ENCODE measurements at regions not wholly inside any gene's neighbourhood (a gene's known extent, or its start where the extent isn't known, plus 50 kb on each side); places are given as distances from the start of the nearest gene placed in this dataset.

DNA sequence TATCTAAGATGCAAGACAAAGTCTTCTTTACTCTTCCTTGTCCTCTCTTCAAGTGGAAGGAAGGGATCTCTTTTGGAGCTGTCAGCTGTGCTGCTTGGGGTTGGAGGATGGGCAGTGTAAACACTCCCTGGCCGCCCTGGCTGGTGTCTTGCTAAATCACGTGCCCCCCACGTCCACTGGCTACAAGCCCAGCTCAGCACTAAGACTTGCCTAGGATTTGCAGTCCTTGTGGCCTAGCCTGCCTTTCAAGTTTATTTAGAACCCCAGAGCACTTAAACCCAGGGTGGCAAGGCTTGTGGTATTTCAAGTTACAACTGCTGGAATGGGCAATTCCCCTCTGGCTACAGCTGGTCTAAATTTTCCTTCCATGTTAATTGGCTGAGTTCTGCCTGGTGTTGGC is 272.4 kb upstream of the MYO3A start:
- DNase-seq, result no peak

DNA sequence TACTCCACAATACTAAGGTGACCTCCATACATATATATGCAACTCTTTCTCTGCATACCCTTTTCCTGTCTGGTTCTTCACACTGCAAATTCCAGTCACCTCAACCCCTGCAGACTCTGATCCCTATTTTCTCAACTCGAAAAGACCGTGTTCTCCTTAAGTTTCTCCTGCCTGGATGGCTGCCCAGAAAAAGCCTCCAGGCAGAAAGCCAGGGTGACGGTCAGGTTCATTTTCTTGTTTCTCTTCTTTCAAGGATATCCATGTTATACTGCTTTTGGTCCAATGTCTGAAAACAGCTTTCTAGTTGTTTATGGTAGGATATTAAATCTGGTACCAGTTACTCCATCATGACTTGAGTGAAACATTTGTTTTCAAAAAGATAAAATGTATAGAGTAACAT is 267.8 kb upstream of the MYO3A start:
- DNase-seq, result no peak

DNA sequence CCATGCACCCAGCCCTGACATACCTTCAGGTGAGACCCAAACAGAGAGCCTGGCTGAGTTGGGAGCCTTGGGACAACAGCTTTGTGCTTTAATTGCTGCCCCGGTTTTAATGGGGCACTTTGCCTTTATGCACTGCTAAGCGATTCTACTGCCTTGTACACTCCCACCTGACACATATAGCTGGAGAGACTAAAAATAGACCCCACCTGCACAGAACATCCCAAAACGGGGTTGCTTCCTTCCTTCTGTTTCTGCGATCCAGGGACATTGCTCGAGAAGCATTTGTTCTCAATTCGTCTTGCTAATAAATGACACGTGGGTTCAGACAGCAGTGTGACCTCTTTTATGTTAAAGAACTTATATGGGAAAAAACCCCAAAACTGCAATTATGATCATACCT is 258.8 kb upstream of the MYO3A start:
- no peak for DNase-seq

DNA sequence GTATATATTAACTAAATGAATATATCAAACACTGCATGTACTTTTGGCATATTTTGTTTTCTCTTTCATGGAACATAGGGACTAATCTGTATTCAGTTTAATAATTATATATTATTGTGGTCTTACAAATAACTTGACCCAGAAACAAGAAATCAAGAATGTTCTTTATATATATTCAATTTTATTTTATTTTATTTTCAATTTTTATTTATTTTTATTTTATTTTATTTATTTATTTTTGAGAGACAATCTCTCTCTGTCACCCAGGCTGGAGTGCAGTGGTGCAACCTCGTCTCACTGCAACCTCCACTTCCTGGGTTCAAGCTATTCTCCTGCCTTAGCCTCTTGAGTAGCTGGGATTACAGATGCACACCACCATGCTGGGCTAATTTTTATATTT is 258.4 kb upstream of the MYO3A start:
- no peak for DNase-seq

DNA sequence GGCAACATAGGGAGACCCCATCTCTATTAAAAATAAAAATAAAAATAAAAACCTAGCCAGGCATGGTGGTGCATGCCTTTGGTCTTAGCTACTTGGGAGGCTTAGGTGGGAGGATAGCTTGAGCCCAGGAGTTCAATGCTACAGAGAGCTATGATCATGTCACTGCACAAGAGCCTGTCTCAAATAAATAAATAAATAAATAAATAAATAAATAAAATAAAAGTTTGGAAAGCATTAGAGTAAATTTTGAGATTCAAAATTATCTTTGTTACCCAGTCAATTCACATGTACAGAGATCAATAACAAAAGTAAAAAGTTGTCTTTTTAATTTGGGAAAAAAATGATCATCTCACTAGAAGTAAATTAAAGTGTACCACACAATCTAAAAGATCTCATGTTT is 255.8 kb upstream of the MYO3A start:
- DNase-seq, result no peak

DNA sequence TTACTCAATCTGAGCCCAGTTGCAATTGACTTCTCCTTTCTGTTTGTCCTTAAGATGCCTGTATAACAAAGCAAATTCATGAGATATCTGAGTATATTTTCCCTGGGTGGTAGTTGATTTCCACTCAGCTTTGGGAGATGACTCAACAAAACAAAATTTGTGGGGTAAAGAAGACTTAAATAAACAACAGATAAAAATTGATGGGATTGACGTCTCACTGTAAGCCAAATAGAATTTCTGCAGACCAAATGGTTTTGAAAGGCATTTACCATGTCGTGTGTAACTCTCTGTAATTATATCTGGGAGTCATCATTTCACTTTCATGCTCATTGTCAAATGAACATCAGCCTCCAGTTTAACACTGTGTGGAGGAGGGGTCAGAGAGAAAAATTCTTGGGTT is 255.4 kb upstream of the MYO3A start:
- DNase-seq, result no peak

DNA sequence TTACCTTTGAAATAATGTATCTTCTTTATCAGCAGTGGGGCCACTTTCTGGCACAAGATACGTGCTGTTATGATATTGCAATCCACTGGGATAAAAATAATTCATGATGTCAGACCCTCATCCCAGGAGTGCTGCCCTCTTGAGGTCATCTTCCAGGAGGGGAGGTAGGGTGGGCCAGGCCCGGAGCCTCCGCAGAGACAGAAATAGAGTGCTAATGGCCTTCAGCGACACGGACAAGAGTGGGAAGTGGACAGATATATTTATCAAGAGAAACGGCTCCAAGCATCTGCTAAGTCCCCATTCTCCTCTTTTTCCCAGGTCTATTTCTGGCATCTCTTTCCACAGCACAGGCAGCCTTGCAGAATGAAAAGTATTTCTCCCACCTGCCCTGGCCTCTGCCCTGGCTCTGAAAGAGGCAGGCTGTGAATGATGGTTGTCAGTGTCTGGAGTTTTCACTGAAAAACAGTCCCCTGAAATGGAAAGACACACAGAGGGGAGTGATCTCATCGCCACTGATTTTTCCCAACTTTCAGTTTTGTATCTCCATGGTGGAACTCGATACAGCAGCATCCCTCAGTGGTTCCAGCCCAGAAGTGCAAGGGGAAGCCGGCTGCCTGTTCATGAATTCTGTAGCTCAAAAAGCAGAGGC is 251.7 kb upstream of the MYO3A start:
- DNase-seq, result peak; percentile 56

DNA sequence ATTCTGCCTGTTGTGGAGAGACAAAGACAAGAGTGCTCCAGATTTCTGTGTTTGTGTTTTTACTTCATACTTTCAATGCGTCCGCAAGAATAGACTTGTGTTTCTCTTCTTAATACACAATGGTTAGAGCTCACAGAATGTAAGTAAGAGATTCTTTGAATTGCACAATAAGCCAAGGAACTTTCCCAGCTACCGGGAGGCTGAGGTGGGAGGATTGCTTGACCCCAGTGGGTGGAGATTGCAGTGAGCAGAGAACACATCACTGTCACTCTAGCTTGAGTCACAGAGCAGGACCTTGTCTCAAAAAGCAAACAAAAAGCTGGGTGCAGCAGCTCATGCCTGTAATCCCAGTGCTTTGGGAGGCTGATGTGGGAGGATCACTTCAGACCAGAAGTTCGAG is 250.7 kb upstream of the MYO3A start:
- DNase-seq, result no peak

DNA sequence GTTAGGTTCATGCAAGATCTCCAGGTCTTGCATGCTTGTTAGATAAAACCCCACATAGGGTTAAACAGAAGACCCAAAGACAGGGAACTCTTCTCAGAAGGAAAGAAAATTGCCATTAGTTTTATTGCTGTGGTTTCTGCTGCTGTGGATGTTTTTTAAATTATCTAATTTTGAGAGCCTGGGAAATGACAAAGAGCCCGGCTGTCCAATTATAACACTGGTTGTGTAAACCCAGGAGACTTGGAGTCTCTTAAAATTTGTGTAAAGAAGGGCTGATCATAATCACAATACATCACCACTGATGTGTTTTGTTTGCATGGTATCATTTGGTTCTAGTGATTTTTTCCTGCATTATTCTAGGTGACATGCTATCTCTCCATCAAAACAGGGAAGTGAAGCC is 246.5 kb upstream of the MYO3A start:
- DNase-seq, result no peak

DNA sequence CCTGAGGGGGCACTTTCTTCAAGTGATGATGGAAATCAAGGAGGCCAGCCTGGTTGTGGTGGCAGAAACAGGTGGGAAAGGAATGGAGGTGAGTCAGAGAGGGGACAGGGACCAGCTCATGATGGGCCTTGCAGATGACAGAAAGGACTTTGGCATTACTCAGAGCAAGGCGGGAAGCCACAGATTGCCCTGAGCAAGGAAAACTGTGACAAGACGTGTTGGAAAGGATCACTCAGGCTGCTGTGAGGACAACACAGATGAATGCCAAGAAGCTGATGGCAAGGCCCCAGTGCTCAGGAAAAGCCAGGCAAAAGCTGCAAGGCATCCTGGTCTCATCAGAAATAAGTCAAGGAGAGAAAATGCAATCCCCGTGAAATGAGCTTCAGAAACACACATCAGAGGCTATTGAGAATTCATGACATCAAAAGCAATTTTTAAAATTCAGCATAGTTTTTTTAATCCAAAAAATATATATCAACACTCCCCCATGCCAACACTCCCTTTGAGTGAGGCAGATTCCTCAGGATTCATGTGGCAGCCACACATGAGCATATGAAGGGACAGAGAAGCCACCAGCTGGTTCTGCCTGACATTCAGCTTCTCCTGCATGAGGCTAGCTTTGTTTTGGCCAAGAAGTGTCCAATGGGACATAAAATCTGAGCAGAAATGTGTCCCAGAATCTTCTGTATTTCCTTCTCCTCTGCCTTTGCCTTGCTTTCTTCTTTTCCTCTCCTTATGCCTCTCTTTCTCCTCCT is 244.5 kb upstream of the MYO3A start:
- no peak for DNase-seq

DNA sequence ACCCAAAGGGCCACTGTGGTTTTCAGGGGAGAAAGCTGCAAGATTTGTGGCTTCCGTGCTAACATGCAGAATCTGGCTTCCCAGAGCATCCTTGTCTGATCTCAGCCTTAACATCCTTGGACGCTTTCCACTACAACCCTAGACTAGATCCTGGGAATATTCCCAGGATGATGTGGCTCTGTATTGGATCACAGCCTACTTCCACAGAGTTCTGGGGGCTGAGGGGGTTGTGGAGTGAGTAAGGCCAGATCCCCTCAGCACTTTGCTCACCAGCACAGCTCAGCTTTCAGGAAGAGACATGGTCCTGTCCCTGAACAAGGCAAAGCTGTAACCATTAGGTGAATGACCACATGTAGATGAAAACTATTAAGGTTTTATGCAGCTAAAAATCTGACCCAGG is 241.3 kb upstream of the MYO3A start:
- DNase-seq, result no peak

DNA sequence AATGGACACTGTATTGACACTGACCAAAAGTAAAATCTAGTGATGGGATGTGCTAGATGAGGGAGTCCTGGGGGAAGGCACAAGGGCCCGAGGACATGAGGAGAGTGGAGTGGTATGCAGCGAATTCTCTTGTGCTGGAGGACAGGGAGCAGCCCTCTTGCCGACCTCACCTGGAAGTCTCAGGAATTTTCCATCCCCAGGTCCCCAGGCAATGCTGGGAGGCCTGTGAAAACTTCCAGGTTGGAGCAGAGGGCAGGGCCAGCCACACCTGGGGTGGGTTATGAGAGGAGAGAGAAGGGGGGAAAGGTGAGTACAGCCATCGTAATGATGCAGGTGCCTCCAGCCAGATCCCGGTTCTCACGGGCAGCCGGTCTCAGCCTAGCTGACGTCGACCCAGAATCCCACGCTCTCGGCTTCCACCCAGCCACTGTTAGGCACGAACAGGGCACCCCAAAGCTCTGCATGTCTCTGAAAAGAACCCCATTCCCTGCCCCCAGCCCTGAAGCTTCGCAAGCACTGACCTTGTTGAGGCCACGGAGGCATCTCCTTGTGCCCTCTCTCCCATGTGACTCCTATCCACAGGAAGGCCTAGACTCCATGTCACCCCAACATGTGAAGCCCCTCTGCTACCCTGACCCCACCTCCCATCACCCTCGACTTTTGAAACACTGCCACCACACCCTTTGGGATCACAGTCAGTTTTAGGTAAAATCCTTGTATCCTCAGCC is 239.7 kb upstream of the MYO3A start:
- DNase-seq, result no peak

DNA sequence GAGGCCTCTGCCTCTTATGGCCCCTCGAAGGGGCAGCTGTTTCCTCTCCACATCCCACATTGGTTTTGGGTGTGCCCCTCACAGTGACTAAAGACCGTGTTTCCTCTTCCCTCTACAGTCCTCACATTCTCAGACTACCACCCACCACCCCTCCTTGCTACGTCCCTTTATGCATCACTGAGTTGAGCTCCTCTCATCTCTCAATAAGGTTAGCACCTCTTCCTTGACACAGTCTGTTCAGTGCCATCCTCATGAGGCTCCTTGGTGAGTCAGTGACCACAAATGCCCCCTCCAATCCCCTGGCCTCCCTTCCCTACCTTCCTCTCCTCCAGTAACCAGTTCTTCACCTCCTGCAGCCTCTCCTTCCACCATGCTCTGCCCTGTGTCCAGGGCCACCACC is 239.1 kb upstream of the MYO3A start:
- no peak for DNase-seq

DNA sequence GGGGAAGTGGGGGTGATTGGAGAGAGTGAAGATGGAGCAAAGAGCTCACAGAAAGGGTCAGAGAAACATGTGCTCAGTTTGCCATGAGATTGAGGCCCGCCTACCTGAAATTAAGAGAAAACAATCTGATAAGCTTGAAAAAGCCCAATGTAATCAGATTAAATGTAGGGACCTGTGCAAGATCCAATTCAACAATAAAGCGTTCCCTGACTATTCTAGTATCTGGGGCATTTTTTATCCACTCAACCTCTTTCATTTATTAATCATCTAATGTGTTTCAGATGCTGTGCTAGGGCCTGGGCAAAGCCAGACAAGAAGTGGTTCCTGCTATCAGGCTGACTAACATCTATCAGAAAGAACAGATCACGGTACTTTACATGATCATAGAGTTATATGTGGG is 238.4 kb upstream of the MYO3A start:
- no peak for DNase-seq

DNA sequence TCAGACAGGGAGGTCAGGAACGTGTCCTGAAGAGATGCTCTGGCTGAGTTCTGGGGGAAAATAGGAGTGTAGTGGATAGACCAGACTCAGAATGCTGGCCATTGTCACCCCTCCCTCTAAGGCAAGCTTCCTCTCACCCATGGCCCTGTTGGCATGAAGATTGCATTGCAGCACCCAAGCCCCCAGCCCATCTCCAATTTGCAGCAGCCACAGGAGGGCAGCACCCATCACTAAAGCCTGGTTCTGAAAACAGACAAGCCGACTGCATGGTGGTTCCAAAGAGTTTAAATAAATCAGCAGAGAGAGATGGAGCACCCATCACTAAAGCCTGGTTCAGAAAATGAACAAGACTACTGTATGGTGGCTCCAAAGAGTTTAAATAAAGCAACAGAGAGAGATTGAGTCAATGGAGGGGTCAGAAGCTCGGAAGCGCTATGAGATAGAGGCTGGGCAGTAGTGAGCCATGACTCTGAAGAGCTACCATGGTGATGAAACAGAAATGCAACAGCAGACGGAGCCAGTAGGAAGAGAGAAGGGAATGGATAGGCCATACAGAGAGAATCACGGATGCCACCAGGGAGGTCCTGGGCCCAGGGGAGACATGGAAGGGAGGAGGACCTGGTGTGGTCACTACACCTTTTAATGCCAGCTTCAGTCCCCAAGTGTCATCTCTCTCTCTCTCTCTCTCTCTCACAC is 237.9 kb upstream of the MYO3A start:
- DNase-seq, result no peak

DNA sequence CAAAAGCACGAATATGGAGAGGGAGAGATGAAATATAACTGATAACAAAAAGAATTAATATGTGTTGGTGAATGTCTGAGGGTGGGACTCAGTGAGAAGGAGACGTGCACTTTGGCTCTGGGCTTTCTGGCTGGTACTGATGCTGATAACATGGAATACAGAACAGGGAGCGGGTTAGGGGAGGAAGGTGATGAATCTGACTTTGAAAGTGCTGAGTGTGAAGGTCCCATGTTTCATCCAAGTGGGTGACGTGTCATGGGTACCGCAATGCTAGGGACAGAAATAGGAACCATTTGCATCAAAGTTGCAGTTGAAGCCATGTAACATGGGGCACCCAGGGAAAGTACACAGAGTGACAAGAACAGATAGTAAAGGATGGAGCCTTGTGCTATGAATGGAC is 236.6 kb upstream of the MYO3A start:
- no peak for DNase-seq

DNA sequence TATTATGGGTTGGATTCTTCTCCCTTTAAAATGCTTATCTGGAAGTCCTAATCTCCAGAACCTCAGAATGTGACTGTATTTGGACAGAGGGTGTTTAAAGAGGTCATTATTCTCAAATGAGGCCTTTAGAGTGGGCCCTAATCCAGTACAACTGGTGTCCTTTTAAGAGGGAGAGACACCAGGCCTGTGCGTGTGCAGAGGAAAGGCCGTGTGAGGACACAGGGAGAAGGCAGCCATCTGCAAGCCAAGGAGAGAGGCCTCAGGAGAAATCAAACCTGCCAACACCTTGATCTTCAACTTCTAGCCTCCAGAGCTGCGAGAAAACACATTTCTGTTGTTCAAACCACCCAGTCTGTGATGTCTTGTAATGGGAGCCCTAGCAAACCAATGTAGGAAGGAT is 235.4 kb upstream of the MYO3A start:
- DNase-seq, result no peak

DNA sequence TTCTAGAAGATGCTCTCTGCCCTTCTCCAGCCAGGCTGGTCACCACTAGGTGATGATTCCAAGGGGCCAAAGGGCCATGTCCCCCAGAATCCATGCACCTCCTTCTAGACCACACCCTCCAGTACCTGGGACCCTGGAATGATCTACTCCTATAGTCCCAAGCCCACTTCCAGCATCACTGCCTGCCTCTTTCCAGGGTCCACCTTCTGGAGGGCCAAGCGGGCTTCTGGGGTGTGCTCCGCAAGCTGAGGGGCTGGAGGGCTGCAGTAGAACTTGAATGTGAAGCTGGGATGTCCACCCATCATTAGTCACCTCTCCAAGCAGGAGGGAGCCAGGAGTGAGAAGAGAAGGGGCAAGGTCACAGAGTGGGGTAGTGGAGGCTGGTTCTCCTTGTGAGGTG is 234.4 kb upstream of the MYO3A start:
- no peak for DNase-seq

DNA sequence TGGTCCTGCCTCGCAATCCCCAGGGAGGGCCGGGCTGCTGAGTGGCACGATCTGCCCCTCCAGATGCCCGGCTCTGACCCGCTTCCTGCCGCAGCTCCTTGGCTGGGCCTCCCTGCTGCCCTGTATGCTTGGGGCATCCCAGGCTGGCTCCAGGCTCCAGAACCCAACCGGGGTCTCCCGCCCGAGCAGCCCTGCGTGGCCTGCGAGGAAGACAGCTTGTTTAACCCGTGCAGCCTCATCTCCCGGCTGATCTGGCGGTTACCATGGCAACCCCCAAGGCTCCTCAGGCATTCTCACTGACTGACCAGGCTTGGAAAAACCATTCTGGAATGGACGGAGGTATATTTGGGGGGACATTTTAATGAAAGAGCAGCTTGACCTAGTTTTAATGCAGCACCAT is 232.4 kb upstream of the MYO3A start:
- no peak for DNase-seq

DNA sequence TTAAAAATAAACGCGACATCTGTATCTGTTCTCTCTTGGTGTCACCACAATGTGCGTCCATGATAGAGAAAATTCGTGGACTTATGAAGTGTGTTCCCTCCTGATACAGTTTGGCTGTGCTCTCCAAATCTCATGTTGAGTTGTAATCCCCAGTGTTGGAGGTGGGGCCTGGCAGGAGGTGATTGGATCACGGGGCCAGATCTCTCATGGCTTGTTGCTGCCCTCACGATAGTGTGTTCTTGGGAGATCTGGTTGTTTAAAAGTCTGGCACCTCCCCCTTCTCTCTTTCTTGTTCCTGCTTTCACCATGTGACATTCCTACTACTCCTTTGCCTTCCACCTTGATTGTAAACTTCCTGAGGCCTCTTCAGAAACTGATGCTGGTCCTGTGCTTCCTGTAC is 229.4 kb upstream of the MYO3A start:
- DNase-seq, result peak; percentile 37

DNA sequence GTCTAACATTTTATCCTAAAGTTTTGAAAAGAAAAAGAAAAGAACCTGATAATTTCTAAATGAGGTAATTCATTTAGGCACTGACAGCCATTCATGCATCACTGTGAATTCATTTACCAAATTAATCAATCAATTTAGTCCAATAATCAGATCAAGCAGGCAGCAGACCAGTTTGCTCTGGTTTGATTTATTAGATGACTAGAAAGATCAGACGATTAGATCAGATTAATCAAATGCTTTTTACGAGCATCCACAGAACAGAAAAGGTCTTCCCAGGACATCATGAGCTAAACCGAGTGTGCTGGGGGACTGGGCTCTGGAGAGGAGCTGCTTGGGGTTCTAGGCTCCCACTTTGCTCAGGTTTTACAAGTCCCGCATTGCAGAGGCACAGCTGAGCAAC is 226.5 kb upstream of the MYO3A start:
- DNase-seq, result no peak

DNA sequence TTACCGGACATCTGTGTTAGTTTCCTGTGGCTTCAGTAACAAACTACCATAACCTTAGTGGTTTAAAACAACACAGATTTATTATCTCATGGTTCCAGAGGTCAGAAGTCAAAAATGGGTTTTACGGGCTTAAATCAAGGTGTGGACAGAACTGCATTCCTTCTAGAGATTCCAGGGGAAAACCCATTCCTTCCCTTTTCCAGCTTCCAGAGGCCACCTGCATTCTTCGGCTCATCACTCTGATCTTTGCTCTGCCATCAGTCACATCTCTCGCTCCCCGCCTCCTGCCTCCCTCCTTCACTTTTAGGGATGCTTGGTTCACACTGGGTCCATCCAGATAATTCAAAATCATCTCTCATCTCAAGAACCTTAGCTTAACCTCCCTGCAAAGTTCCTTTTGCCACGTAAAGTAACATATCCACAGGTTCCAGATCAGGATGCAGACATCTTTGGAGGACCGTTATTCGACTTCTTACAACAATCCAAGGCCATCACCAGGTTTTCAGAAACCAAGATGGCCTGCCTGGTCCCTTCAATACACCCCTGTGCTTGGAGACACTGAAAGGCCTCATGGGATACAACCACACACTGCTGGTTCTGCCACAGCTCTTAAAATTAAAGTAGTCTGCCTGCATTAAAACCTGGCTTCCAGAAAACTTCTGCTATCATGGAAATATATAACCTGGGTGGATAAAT is 225.9 kb upstream of the MYO3A start:
- no peak for DNase-seq

DNA sequence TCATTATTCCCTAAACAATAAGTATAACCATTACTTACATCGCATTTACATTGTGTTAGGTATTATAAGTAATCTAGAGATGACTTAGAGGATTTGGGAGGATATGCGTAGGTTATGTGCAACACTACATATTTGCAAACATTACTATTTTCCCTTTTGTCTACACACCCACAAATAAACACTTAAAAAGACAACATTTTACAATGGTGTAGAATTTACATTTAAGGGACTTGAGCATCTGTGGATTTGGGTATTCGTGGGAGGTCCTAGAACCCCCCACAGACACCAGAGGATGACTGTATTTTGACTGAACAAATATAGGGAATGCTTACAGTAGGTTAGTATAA is 220.2 kb upstream of the MYO3A start:
- DNase-seq, result no peak
